ENCODE measurements at regions not wholly inside any gene's neighbourhood (a gene's known extent, or its start where the extent isn't known, plus 50 kb on each side); places are given as distances from the start of the nearest gene placed in this dataset.

DNA sequence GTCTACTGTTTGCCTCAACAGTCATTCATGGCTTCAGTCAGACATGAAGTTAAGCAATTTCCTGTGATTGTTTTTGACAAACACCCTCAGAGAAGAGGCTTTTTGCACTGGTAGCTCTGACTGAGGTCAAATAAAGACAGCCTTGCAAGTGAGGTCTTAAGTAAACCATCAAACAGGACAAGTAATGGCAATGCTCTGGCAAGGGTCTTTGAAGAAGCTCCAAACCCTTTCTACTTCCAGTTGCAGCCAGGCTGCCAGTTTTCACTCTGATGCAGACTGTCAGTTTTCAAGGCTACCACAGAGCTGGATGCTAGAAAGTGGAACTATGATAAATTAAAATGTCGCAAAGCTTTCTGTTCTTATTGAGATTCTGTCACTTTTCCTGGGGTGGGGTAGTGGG lies 421.5 kb upstream of the PTGER4 start:
- TF ChIP-seq CTCF (conservative IDR thresholded peaks at IDR 0.05; ENCODE audit: low read depth, low read length): no peak
- TF ChIP-seq EZH2 (IDR thresholded peaks at IDR 0.05; ENCODE audit: low read length, unreplicated experiment): no peak
